OCI-LY1 (cell line): ENCODE measurements at regions not wholly inside any gene's neighbourhood (a gene's known extent, or its start where the extent isn't known, plus 50 kb on each side); places are given as distances from the start of the nearest gene placed in this dataset.

ENCODE experiments used
- H2AFZ ChIP-seq: fragments of 200-600 bp; sonication (generic), shearing (Covaris generic); 2 replicates; pipeline ENCODE4 v1.6.0; 2014; ENCODE audit warnings: antibody characterized with exemption, mild to moderate bottlenecking, low read length
- H3F3A ChIP-seq: fragments of 200-600 bp; sonication (generic), shearing (Covaris generic); 2 replicates; pipeline ENCODE4 v1.6.0; 2014; ENCODE audit warnings: mild to moderate bottlenecking, antibody characterized with exemption, low read length, moderate library complexity; ENCODE audit not compliant: insufficient read depth
- H3K27ac ChIP-seq: fragments of 200-600 bp; sonication (generic); 2 replicates; pipeline ENCODE4 v1.5.1; 2014; ENCODE audit warnings: low read length, mixed run types, mild to moderate bottlenecking, low read depth; ENCODE audit not compliant: poor library complexity, severe bottlenecking
- H3K27me3 ChIP-seq: fragments of 200-600 bp; sonication (generic); 2 replicates; pipeline ENCODE4 v1.6.0; 2014; ENCODE audit warnings: antibody characterized with exemption, mild to moderate bottlenecking, low read length, moderate library complexity; ENCODE audit not compliant: insufficient read depth
- H3K36me3 ChIP-seq: fragments of 200-600 bp; sonication (generic); 2 replicates; pipeline ENCODE4 v1.6.1; 2014; ENCODE audit warnings: mild to moderate bottlenecking, antibody characterized with exemption, low read length, moderate library complexity, mixed read lengths; ENCODE audit not compliant: insufficient read depth
- H3K4me1 ChIP-seq: fragments of 200-600 bp; sonication (generic); 2 replicates; pipeline ENCODE4 v1.5.1; 2014; ENCODE audit warnings: mild to moderate bottlenecking, low read length, moderate library complexity; ENCODE audit not compliant: insufficient read depth, severe bottlenecking
- H3K4me2 ChIP-seq: fragments of 200-600 bp; sonication (generic), shearing (Covaris generic); 2 replicates; pipeline ENCODE4 v1.6.1; 2014; ENCODE audit warnings: low read length
- H3K4me3 ChIP-seq: fragments of 200-600 bp; sonication (generic); 2 replicates; pipeline ENCODE4 v1.5.1; 2014; ENCODE audit warnings: low read length, low read depth, mild to moderate bottlenecking, mixed read lengths; ENCODE audit not compliant: poor library complexity, severe bottlenecking
- H3K79me2 ChIP-seq: fragments of 200-600 bp; shearing (Covaris generic); 2 replicates; pipeline ENCODE4 v1.6.1; 2016; ENCODE audit warnings: mixed run types, low read length, mixed read lengths; ENCODE audit not compliant: insufficient read depth
- H3K9ac ChIP-seq: fragments of 200-600 bp; sonication (generic), shearing (Covaris generic); 2 replicates; pipeline ENCODE4 v1.6.1; 2014; ENCODE audit warnings: mild to moderate bottlenecking, low read length, mixed read lengths
- H3K9me2 ChIP-seq: fragments of 200-600 bp; sonication (generic), shearing (Covaris generic); 2 replicates; pipeline ENCODE4 v1.6.1; 2014; ENCODE audit warnings: low read depth, mild to moderate bottlenecking, low read length, mixed read lengths
- H3K9me3 ChIP-seq: fragments of 200-600 bp; shearing (Covaris generic); 2 replicates; pipeline ENCODE4 v1.6.1; 2014; ENCODE audit warnings: low read length, mixed read lengths
- H4K20me1 ChIP-seq: fragments of 200-600 bp; sonication (generic), shearing (Covaris generic); 2 replicates; pipeline ENCODE4 v1.6.0; 2016; ENCODE audit warnings: mild to moderate bottlenecking, low read length; ENCODE audit not compliant: insufficient read depth
- EZH2 ChIP-seq: fragments of 200-600 bp; sonication (generic), shearing (Covaris generic); IDR thresholded peaks from 2 replicates; pipeline ENCODE4 v1.8.0; 2017; ENCODE audit warnings: borderline replicate concordance, mixed run types, mild to moderate bottlenecking, antibody characterized with exemption, low read length, moderate library complexity, mixed read lengths
- TF ChIP-seq, protein P1 (sequence below): fragments of 200-600 bp; sonication (generic), shearing (Covaris generic); IDR thresholded peaks from 2 replicates; pipeline ENCODE4 v1.5.1; 2017; ENCODE audit warnings: mild to moderate bottlenecking, antibody characterized with exemption, low read length, moderate library complexity, mixed read lengths

DNA sequence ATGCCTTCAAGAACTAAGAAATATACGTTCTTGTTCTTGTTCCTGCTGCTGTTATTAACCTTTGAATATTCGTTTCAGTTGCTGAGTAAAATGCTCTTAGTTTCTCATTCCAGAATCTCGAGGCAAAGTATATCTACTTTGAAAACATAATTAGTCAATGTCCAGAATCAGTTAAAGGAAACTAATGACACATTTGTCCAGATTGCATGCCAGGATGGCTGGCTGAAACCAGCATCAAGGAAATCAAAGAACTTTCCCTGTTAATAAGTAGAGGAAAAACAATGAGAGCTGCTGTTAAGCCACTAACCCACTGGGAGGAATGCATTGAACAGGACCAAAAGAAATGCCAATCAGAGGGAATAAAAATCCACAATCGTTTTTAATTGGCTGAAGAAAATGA, 196.9 kb downstream of the ALDH8A1 start:
- no peaks in the 10 kb centered on the region for H3K27me3 ChIP-seq
- no peaks in the 10 kb centered on the region for H3K9me3 ChIP-seq
- no peaks in the 10 kb centered on the region for H3K36me3 ChIP-seq
- TF ChIP-seq, protein P1, sequence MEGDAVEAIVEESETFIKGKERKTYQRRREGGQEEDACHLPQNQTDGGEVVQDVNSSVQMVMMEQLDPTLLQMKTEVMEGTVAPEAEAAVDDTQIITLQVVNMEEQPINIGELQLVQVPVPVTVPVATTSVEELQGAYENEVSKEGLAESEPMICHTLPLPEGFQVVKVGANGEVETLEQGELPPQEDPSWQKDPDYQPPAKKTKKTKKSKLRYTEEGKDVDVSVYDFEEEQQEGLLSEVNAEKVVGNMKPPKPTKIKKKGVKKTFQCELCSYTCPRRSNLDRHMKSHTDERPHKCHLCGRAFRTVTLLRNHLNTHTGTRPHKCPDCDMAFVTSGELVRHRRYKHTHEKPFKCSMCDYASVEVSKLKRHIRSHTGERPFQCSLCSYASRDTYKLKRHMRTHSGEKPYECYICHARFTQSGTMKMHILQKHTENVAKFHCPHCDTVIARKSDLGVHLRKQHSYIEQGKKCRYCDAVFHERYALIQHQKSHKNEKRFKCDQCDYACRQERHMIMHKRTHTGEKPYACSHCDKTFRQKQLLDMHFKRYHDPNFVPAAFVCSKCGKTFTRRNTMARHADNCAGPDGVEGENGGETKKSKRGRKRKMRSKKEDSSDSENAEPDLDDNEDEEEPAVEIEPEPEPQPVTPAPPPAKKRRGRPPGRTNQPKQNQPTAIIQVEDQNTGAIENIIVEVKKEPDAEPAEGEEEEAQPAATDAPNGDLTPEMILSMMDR: no peak
- TF ChIP-seq EZH2: no peak
- H3K27ac ChIP-seq: no peak overlapping the region
- no peak overlapping the region for H3K4me2 ChIP-seq
- H4K20me1 ChIP-seq: no peaks in the 10 kb centered on the region
- no peaks in the 10 kb centered on the region for H3K4me1 ChIP-seq
- H3F3A ChIP-seq: no peaks in the 10 kb centered on the region
- no peak overlapping the region for H2AFZ ChIP-seq
- no peak overlapping the region for H3K4me3 ChIP-seq
- H3K9ac ChIP-seq: no peak overlapping the region
- no peaks in the 10 kb centered on the region for H3K79me2 ChIP-seq
- no peaks in the 10 kb centered on the region for H3K9me2 ChIP-seq

DNA sequence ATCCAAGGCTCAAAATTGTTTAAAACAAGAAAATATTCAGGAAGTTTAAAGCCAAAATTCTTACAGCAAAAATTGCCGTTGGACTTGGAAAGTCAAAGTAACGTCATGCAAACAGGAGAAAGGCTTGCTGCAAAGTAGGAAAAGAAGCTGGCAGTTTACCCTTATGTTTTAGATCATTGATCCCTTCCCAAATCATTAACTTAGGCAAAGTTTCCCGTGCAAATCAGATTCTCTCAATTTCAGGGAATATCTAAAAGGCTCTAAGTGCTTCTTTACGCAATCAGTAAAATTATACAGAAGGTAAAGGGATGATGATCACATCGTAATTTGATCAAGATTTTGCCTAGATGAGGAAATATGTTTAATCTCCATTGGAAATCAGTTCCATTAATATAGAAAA, 197.5 kb downstream of the ALDH8A1 start:
- no peaks in the 10 kb centered on the region for H3K4me1 ChIP-seq
- H3K79me2 ChIP-seq: no peaks in the 10 kb centered on the region
- no peak for TF ChIP-seq EZH2
- TF ChIP-seq, protein P1: no peak
- H3K9me2 ChIP-seq: no peaks in the 10 kb centered on the region
- no peak overlapping the region for H2AFZ ChIP-seq
- no peak overlapping the region for H3K4me3 ChIP-seq
- no peaks in the 10 kb centered on the region for H3K9me3 ChIP-seq
- no peak overlapping the region for H3K9ac ChIP-seq
- H3K4me2 ChIP-seq: no peak overlapping the region
- no peaks in the 10 kb centered on the region for H3F3A ChIP-seq
- no peaks in the 10 kb centered on the region for H4K20me1 ChIP-seq
- no peak overlapping the region for H3K27ac ChIP-seq
- H3K27me3 ChIP-seq: no peaks in the 10 kb centered on the region
- no peaks in the 10 kb centered on the region for H3K36me3 ChIP-seq

DNA sequence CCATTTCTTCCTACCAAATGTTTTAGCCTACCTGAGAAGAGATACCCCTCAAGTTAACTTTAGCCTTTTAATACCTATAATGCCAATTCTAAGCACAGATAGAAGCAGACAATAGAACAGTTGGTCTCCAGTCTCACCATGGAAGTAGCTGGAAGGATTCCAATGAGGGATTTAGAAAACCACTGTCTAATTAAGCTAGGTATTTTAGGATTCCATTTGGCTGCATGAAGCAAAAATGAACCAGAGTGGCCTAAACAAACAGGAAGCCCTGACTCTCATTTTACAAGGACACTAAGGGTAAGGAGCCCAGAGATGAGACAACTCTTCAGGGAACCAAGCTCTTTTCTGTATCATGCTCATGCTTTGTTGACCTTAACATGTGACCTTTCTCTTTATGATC, 199.2 kb downstream of the ALDH8A1 start:
- Histone ChIP-seq H3K9ac (no peak overlapping the region), H3K4me3 (no peak overlapping the region), H3K27me3 (no peaks in the 10 kb centered on the region), H3K27ac (no peak overlapping the region), H3F3A (no peaks in the 10 kb centered on the region), H3K36me3 (no peaks in the 10 kb centered on the region), H3K9me3 (no peaks in the 10 kb centered on the region), H3K79me2 (no peaks in the 10 kb centered on the region), H3K4me1 (no peaks in the 10 kb centered on the region), H4K20me1 (no peaks in the 10 kb centered on the region), H3K4me2 (no peak overlapping the region), H2AFZ (no peak overlapping the region), H3K9me2 (no peaks in the 10 kb centered on the region)
- TF ChIP-seq EZH2: no peak
- TF ChIP-seq, protein P1: no peak
